NCI-H748 (cell line): ENCODE measurements at regions not wholly inside any gene's neighbourhood (a gene's known extent, or its start where the extent isn't known, plus 50 kb on each side); places are given as distances from the start of the nearest gene placed in this dataset.

Experiments
- DNase-seq: peaks from one replicate; lab custom pipeline; 2025; ENCODE audit not compliant: unreplicated experiment; lab: John Stamatoyannopoulos, UW

DNA sequence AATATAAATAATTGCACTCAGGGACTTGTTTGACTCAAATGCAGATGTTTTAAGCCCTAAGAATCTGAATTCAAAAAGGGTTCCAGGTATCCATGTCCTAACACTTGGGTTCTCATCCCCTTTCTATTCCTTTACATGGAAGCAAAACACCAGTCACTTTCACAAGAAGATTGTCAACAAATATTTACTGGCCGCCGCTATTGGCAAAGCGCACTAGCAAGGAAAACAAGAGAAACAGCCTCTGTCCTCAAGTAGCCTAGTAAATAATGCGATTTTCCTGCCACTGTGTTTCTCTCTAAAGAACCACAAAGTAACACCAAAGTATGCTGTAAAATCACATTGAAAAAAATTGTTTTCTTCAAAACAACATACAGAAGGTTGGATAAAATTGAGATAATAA, 66.7 kb upstream of the EZH2 start:
- no peak for DNase-seq

DNA sequence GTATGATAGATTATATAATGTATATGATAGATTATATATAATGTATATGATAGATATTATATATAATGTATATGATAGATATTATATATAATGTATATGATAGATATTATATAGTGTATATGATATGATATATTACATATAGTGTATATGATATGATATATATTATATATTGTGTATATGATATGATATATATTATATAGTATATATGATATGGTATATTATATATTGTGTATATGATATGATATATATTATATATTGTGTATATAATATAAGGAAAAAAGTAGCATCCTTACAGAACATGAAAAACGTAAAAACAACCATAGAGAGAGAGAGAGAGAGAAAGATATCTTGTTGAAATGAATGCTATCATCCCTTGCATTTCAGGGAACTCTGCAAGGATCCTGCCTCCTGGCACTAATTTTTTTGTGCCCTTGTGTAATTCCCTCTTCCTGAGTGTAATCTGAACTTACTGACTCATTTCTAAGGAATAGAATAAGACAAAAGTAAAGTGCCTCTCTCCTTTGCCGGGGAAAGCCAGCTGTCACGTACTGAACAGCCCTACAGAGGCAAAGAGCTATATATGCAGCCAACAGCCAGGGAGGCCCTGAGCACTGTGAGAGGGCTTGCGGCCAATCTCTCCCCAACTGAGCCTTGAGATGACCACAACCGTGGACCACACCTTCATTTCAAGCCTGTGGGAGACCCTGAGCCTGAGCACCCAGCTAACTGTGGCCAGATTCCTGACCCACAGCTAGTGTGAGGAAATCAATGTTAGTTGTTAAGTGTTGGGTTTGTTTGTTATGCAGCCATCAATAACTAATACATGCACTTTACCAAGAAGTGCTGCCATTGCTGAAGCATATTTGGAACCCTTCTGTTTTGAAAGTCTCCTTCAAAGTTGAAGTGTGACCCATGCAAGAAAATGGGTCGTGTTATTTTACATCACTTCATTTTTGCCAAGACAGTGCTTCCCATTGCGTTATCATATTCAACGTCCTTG, 61.1 kb upstream of the EZH2 start:
- DNase-seq = no peak

DNA sequence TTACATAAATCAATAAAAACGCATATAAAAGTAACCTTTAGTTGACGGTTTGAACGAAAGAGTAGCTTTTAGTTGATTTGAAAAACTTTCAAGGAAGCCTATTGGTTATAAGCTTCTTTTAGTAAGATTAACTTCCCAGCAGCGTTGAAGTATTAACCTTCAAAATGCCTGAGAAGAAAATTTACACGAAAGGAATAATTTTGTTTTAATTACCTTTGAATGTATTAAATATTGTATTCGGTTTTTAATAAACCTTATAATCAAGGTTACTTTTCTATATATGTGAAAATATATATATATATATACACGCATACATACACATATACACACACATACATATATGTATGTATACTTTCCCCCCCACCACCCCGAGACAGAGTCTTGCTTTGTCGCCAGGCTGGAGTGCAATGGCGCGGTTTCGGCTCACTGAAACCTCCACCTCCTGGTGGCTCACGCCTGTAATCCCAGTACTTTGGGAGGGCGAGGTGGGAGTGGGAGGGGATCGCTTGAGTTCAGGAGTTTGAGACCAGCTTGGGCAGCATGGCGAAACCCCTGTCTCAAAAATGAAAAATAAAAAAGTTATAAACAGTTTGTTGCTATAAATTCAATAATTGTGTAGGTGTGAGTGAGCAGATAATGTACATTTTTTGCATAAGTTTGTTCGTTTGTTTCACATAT, 57.6 kb upstream of the EZH2 start:
- peak; percentile 93 for DNase-seq

DNA sequence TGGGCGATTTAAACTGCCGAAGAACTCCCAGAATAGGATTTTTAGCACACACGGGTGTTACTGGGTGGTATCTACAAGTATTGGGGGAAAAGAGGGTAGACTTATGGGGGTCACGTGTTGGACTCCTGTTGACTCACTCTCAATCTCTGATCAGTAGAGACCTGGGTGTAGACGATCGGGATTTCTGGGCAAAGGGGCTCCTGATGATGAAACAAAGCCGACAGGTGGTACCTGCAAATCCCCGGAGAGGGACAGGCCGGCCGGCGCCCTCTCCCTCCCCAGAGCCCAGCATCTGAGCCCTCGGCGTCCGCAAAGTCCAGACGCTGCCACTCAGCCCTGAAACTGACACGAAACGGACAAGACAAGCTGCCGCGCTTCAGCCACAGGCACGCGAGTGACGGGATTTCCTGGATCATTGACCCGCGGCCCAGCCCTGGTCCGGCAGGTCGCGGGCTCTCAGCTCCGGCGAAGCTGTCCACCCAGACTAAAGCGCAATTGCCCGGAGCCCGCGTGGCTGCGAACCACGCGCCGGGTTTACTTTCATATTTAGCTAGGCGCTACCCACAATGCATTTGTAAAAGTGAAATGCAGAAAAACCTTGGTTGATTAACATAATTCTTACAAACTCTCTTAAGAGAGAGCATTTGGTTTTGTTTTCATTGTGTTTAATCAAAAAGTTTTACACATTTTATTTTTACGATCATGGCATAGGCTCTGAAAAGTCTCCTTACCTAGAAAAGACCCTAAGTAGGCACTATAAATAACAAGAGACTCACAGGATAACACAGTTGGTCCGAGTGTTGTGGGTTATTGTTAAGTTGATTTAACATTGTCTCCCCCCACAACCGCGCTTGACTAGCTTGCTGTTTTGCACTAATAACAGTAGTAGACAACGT, 56.9 kb upstream of the EZH2 start:
- peak; percentile 93 for DNase-seq

DNA sequence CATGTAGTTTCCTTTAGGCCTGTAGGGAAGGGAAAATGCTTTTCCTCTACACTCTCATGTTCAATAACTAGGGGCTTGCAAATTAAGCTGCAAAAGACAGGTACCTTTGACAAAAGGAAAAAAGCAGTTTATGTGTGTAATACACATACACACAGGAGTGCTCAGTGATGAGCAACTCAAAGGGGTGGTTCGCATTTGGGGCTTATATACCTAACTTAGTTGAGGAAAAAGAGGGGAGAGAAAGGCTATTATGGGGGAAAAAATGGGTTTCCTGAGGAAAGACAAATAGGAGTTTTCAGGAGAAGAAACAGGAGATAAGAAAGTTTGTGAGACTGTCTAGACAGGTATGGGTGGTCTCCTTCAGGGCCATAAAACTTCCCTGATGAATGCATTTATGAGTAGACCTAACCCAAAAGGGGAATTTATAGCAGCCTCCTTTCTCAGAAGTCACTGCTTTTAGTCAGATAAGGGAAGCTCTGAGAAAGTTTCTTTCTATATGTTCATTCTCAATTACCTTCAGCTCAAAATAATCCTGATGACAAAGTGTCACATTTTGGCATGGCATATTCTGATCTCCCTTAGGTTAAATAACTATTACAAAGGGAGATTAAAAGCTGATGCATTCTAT, 55.2 kb upstream of the EZH2 start:
- no peak for DNase-seq

DNA sequence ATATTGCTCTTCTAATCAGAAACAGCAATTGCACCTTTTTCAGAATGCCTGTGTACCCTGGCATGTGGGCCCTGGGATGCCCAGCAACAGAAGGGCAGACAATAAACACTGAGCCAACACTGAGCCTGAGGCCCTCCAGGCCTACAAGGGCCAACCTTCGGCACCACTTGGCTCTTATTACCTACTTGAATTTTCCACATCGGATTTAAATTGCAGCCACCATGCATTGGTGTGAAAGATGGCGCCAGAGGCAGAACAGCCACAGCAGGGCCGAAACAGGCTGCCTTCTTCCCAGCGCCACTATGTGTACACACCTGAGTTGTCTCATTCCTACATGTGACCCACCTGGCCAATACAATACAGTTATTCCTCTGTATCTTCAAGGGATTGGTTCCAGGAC, 51.4 kb upstream of the EZH2 start:
- DNase-seq = no peak
